ENCODE measurements at regions not wholly inside any gene's neighbourhood (a gene's known extent, or its start where the extent isn't known, plus 50 kb on each side); places are given as distances from the start of the nearest gene placed in this dataset.
"Not testable (repeated sequence)": the region's sequence is repeated elsewhere in the genome, so short reads cannot be mapped to it uniquely, and the experiment has no call there.

DNA sequence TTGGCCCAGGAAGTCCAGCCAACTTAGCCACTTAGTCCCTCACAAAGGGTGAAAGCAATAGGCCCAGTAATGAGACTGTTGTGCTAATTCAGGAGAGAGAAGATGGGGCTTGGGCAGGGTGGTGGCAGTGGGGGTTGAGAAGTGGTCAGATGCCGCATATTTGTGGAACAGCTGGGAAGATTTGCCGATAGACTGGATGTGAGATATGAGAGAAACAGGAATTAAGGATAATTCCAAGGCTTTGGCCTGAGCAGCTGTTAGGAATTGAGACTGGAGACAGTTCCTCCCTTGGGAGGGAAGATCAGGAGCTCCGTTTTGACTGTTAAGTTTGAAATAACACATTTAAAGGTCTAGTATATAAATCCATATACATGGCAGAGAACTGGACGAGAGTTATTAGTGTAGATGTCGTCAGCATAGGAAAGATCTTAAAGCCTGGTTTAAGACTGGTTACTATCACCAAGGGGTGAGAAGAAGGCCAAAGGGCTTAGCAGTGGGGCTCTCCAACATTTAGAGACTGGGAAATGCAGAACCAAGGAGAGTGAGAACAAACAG lies 323.7 kb upstream of the FAM78B start:
- DNase-seq (ENCODE audit: low spot score): peak; percentile 56

DNA sequence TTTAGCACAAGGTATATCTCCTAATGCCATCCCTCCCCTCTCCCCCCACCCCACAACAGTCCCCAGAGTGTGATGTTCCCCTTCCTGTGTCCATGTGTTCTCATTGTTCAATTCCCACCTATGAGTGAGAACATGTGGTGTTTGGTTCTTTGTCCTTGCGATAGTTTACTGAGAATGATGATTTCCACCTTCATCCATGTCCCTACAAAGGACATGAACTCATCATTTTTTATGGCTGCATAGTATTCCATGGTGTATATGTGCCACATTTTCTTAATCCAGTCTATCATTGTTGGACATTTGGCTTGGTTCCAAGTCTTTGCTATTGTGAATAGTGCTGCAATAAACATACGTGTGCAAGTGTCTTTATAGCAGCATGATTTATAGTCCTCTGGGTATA lies 327.0 kb upstream of the FAM78B start:
- not testable (repeated sequence) for DNase-seq (ENCODE audit: low spot score)

DNA sequence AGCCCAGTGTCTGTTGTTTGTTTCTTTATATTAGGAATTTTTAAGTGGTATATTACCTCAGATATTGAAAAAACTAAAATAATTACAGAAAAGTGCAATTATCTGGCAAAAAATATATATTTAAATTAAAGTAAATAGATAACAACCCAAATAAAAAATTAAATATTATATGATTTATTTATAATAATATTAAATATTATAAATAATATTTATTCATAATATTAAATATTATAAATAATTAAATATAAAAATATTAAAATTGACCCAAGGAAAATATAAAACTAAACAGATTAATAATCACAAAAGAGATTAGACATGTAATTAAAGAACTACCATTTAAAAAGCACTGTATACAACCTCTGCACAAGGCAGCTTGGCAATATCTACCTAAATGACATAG lies 331.9 kb upstream of the POGK start:
- no peak for DNase-seq (ENCODE audit: low spot score)

DNA sequence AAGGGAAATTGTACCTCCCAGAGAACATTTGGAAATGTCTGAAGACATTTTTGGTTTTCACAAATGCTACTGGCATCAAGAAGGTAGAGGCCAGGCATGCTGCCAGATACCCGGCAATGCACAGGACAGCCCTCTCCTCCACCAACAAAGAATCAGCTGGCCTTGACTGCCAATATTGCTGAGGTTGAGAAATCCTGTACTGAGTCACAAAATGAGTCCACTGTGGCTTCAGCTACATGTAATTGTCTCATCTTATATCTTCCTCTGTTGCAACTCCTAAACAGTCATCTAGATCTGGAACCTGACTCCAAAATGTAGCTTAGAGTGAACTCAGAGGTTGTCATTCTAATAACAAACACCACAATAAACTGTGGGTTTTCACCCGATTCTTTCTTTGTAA lies 327.5 kb upstream of the POGK start:
- no peak for DNase-seq (ENCODE audit: low spot score)

DNA sequence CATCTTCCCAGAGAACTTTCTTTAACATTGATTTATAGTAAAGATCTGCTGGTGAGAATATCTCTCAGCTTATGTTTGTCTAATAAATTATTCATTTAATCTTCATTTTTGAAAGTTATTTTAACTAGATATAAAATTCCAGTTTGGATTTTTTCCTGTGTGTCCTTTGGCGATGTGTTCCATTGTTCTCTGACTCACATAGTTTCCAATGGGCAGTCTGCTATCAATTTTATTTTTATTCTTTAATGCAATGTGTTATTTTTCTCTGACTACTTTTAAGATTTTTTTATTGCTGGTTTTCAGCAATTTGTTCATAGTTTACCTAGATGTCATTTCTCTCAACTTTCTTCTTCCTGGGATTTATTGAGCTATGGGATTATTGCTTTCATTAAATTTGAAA lies 325.2 kb upstream of the POGK start:
- no peak for DNase-seq (ENCODE audit: low spot score)

DNA sequence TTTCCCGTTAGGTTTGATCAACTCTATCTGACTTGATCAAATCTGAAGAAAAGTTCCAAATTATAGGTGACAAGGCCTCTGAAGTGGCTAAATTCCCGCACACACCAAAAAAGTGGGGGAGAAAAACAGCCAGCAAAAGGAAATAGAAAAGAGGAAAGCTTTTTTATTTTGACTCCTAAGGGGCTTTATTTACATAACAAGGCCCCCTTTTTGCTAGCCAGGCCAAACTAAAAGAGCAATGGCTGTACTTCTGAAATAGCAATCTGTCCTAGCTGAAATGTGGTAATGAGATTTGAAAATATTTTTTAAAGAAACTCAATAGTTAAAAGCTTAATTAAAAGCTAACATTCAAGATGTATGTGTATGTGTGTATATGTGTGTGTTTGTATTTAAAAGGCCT lies 311.5 kb upstream of the POGK start:
- no peak for DNase-seq (ENCODE audit: low spot score)

DNA sequence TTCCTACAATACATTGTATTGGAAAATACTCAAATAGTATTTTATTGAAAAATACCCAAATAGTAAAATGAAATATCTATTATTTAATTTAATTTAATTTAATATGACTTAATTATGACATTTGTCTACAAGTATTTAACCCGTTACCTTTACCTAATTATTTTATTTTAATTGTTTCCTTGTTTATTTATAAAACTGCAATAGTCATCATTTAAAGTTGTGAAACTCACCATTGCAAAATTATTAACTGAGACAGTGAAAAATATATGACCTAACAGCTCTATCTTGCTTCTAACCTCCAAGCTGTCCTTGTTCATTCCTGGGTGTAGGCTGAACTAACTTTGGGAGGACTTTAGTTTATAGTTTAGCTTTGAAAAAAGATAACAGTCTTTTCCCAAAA lies 300.6 kb upstream of the POGK start:
- no peak for DNase-seq (ENCODE audit: low spot score)

DNA sequence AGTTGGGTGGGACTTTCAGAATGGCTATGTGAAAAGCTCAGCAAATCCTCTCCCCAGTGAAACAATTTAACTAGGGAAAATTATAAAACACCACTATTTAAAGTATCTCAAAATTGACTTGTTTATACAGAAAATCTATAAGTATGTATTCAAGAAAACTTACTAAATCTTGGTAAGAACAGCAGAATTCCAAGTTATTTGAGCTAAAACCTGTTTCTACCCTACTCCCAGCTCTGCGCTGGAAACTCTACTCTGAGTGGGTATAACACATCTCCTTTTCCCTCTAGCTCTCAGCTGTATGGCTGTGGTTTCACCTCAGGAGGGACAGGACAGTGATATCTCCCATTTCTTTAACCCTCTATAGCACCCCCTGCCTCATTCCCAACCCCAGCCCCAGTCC lies 295.2 kb upstream of the POGK start:
- DNase-seq (ENCODE audit: low spot score): no peak

DNA sequence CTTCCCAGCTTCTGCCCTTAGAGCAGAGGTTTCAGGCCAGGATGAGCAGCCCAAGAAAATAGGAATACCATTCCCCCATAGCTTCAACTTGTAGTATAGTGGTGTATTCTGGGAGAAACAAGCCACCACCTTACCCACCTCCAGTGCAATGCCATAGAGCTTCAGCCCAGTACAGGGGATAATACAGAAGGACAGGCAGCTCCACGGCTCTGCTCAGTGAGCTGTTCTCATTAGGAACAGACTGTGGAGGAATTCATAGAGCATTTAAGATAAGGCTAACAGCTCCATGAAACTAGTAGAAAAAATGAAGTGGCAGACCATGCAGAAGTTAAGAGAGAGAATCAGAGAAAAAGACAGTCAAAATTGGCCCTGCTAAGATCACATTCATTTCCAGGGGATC lies 294.7 kb upstream of the POGK start:
- no peak for DNase-seq (ENCODE audit: low spot score)

DNA sequence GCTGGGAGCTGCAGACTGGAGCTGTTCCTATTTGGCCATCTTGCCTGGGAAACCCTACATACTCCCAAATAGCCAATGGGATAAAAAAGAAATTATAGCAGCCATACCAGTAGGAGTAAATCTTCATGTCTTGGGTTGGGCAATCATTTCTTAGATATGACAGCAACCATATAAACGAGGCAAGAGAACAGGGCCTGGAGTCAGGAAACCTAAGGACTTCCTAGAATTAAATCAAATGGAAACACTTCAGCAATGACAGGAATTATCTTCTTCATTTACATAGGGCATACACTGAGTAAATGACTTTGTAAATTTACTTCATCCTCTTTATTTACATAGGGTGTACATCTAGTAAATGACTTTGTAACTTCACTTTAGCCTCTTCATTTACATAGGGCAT lies 286.6 kb upstream of the POGK start:
- DNase-seq (ENCODE audit: low spot score): no peak

DNA sequence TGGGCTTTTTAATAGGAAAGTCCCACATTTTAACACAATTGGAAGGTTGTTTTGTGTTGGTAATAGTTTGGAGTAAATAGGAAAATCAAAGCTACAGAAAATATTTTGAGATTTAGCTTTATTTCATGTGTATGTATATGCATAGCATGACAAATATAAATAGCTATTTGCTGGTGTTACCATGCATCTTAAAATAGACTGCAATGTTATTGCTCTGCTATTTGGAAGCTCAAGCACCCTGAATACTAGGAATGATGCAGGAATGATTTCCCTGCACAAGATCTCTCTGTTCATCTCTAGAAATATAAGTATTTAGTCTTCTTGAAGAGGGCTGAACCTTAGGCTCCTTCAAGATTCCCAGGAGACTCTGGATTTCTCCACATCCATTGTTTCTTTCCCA lies 268.3 kb upstream of the POGK start:
- no peak for DNase-seq (ENCODE audit: low spot score)

DNA sequence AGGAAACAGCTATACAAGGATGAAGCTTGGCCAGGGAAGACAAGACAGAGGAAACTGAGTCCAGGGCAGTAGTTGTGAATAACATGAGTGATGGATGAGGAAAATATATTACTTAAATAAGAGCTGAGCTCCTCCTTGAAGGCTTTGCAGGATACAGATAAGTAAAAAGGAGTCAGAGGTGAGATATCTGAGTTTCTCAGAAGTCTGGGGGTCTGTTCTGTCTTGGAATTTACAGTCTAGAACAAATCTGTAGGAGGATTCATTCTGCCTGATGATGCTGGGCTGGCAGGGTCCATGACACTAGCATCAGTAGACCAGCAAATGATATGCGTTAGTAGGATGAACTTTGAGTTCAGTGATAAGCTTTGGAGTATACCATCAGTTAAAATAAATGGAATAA lies 266.1 kb upstream of the POGK start:
- DNase-seq (ENCODE audit: low spot score): no peak

DNA sequence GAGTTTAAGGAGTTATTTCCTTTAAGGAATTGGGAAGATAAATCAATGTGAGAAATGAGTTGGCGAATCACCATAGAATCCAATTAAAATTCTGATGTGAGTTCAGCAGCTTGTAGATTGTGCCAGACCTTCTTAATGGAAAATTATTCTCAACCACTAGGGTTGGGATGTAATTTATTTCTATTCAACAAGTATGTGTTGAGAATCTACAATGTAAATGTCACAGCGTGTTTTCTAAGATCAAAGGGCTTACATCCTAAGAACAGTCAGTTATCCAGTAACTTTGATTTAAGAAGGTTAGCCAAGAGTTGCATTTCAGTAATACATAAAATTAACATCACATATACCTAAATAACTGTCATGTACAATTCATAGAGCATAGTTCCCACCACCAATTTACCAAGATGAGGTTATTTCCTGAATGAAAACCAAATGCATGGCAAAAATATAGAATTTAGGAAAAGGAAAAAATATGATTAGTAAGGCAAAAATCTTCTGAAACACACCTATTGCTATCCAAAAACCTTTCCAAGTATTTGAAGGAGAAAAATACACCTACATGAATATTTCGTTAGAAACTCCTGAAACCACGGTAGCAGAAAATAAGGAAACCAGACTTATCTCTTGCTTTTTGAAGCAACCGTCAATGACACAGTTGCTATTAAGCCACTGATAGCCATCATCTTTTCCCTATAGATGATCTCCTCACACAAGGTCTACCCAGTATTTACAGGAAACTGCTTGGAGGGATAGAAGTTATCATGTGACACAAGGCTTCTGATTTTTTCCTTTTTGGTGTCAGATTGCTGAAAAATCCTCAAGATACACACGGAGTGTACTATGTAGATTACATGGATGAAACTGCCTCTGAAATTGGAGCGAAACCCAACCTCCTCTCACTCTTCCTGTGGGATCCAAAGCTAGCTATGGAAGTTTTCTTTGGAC lies 259.4 kb upstream of the POGK start:
- no peak for DNase-seq (ENCODE audit: low spot score)

DNA sequence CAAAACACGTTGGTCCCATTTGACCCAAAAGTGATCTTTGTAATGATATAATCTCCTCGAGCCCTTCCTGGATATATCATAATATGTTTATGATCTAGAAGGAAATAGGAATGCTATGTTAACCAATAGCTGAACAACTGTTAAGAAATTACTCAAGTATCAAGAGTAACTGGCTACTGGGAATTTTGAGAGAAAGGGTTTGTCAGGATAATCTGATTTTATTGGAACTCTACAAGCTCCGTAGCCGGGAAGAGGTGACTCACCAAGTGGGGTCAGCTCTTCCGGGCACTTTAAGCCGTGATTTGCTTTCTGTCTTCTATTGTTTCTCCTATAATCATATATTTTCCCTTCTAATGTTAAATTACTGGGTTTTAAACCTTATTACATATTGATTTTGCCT lies 250.5 kb upstream of the POGK start:
- DNase-seq (ENCODE audit: low spot score): no peak

DNA sequence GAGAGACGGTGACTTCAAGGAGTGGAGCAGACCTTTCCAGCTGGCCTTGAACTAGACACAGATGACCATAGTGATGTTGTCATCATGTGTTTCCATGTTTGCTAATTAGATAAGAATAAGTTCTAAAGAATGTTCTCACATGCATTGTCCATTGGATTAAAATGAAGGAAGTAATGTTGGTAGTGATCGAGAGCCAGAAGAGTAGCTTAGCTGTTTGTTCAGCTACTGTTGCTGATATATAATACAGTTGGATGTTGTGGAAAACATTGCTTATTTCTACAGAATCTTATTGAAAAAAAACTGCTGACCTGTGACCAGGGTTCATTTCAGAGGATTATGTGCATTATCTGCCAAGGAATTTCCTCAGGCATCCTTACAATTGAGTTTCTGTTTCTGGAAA lies 249.1 kb upstream of the POGK start:
- DNase-seq (ENCODE audit: low spot score): no peak

DNA sequence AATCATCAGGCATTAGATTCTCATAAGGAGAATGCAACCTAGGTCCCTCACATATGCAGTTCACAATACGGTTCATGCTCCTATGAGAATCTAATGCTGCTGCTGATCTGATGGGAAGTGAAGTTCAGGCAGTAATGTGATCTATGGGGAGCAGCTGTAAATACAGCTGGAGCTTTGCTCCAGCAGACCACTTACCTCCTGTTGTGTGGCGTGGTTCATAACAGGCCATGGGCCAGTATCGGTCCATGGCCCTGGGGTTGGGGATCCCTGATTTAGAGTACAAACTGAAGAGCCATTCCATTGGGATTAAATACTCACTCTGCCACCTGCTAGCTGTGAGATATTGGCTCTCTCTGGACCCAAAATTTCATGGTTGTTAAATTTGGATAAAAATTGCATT lies 244.6 kb upstream of the POGK start:
- no peak for DNase-seq (ENCODE audit: low spot score)

DNA sequence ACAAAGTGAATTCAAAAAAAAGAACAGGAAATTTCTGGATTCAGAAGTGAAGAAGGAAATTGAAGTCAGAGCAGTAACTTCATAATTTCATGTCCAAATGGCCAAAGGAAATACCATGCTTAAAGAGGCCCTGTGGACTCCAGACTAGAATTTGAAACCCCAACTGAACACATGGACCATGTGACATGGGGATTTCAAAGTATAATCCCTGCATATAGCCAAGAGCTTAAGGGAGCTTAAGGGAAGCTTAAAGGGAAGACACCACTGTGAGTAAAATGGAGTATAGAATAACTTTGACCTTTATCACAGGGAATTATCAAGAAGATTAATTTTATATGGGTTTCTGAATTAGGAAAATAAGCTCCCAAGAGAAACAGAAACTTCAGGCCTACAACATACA lies 241.8 kb upstream of the POGK start:
- DNase-seq (ENCODE audit: low spot score): peak; percentile 50

DNA sequence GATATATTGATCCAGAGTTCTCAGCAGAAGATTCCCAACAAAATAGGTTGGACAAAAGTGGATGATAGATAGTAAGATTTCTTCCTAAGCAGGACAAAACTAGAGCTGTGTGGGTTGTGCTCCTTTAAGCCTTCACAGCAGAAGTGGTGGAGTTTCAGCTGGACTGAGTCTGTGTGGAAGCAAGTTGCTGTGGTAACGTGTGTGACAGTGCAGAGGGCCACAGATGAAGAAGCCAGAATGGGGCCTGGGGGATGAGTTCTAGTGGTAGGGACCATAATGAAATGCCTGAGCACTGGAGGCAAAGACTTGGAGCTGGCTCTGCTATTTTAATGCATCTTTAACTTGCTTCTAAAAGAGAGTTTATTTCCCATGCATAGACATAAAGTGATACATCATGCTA lies 238.7 kb upstream of the POGK start:
- DNase-seq (ENCODE audit: low spot score): no peak

DNA sequence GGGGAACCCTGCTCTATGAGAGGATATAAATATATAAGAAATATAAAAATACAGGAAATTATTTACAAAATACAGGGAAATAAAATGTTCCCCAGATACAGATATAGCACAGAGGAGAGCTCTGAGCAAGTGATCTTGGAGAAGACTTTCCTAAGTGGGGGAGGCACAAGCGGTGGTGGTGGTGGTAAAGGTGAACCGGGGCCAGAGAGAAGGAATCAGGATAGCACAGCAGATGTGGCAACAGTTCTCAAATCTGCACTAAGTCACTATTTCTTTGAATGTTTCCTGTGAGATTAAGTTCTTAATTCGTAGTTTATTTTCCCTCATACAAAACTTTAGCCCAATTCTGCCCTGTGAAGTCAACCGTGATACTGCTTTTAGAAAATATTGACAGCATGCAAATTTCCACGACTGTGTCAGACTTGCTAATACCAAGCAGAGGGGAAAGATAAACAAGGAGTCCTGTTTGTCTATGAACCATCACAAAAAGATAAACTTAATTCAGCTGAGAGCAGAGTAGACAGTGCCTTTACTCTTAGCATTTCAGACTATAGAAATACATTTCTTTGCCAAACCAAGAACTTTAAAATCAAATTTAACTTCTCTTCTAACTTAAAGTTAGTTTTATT lies 237.5 kb upstream of the POGK start:
- DNase-seq (ENCODE audit: low spot score): no peak

DNA sequence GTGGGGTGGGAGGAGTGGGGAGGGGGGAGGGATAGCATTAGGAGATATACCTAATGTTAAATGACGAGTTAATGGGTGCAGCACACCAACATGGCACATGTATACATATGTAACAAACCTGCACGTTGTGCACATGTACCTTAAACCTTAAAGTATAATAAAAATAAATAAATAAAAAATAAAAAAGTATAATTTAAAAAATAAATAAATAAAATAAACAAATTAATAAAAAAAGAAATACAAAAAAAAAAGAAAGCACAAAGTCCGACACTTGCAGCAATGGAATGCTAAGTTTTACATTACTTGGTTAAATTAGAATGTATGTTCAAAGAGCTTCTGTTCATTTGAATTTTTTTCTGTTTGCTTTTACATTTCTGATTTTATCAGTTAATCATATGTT lies 236.5 kb upstream of the POGK start:
- not testable (repeated sequence) for DNase-seq (ENCODE audit: low spot score)

DNA sequence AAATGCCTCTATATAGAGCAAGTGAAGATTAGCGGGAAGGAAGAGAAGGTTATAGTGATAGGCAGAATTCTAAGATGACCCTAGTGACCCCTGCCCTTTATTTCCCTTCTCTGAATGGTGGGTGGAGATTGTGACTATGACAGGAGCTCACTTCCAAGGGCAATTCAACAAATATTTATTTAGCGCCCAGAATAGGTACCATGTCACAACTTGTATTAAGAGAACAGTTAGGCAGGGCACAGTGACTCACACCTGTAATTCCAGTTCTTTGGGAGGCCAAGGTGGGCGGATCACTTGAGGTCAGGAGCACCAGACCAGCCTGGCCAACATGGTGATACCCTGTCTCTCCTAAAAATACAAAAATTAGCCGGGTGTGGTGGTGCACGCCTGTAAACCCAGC lies 236.0 kb upstream of the POGK start:
- DNase-seq (ENCODE audit: low spot score): no peak

DNA sequence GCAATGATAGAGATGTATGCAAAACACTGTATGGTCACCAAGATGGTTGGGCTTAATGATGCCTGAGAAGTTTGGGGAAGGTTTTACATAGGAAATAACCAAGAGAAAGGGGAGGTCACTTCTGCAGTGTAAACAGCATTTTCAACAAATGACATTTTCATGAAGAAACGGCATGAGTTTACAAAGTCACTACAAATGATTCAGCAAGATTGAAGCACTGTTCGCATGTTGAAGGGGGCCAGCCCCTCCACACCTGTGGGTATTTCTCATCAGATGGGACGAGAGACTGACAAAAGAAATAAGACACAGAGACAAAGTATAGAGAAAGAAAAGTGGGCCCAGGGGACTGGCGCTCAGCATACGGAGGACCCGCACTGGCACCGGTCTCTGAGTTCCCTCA lies 234.1 kb upstream of the POGK start:
- no peak for DNase-seq (ENCODE audit: low spot score)

DNA sequence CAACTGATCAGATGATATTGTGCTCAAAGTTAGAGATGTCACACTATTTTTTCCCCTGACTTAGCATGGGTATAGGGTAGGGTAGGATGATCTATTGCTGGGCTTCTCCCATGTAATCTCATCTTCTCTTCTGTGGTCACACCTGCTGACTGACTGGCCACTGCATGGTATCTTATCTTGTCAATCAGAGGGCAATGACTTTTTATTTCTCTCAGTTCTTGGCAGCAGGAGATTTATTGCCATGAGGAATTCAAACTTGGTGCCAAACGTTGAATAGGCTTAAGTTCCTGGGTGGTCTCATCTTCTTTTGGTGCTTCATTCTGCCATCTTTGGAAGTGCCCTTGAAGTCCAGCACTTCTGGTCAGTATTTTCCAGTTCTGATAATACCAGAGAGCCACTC lies 226.4 kb upstream of the POGK start:
- no peak for DNase-seq (ENCODE audit: low spot score)

DNA sequence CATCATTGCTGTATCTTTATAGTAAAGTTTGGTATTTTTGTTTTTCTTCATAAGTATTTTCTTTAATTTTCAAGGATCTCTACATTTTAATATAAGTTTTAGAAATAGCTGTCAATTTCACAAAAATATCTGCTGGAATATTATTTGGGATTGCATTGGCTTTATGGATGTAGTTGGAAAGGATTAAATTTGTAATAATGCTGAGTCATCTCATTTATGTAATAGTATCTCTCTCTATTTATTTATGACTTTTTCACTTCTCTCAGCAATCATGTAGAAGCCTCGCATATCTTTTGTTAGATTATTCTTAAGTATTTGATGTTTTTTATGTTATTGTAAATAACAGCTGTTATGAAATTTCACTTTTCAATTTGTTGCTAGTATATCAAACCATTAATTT lies 223.1 kb upstream of the POGK start:
- no peak for DNase-seq (ENCODE audit: low spot score)

Measured in D341Med (cell line).